ENCODE measurements at regions not wholly inside any gene's neighbourhood (a gene's known extent, or its start where the extent isn't known, plus 50 kb on each side); places are given as distances from the start of the nearest gene placed in this dataset.

DNA sequence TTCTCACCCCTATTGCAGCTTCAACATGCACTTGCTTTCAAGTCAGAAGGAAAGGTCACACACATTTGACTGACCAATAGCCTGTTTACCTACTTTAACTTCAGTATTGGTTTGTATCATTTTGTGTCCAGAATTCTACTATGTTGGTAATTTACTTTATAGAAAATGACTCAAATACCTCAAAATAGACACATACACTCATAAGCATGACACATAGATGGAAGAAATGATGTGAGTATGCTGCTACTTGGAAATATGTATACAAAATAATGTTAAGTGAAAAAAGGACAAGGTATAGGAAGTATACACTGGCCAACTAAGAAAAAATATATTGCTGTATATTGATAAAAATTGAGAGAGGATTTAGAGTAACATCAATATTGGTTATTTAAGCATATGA, 98.8 kb upstream of the CASK start:
- H3K4me3 ChIP-seq, result no peak overlapping the region
- intact Hi-C loops (cut with DNase I), result no loop called here
- no peak for DNase-seq
- no peak for TF ChIP-seq POLR2A (IDR thresholded peaks at IDR 0.05)
- TF ChIP-seq, protein P1, sequence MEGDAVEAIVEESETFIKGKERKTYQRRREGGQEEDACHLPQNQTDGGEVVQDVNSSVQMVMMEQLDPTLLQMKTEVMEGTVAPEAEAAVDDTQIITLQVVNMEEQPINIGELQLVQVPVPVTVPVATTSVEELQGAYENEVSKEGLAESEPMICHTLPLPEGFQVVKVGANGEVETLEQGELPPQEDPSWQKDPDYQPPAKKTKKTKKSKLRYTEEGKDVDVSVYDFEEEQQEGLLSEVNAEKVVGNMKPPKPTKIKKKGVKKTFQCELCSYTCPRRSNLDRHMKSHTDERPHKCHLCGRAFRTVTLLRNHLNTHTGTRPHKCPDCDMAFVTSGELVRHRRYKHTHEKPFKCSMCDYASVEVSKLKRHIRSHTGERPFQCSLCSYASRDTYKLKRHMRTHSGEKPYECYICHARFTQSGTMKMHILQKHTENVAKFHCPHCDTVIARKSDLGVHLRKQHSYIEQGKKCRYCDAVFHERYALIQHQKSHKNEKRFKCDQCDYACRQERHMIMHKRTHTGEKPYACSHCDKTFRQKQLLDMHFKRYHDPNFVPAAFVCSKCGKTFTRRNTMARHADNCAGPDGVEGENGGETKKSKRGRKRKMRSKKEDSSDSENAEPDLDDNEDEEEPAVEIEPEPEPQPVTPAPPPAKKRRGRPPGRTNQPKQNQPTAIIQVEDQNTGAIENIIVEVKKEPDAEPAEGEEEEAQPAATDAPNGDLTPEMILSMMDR (IDR thresholded peaks at IDR 0.05), result no peak
- no peak overlapping the region for H3K27ac ChIP-seq
- H3K36me3 ChIP-seq (replicated peaks in 1 of 2), result no peaks in the 10 kb centered on the region
- H3K9me3 ChIP-seq (replicated peaks in 1 of 3), result no peaks in the 10 kb centered on the region
- no peaks in the 10 kb centered on the region for H3K4me1 ChIP-seq (replicated peaks in 1 of 2)
- H3K27me3 ChIP-seq, result peaks cover 4% of the 10 kb centered on the region

DNA sequence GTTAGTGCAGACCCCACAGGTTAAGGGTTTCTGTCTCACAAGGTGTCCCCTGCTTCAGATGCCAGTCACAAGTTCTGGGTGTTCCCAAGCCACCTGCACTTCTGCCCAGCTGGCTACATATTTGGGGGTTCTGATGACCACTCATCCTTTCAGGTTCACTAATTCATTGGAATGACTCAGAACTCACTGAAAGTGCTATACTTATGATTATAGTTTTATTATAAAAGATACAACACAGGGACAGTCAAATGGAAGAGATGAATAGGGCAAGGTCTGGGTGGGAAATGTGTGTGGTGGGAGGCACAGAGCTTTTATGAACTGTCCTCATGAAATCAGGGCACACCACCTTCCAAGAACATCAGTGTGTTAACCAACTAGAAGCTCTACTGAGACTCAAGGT, 97.7 kb upstream of the CASK start:
- intact Hi-C loops (cut with DNase I), result no loop called here
- no peak for TF ChIP-seq POLR2A (IDR thresholded peaks at IDR 0.05)
- no peak for DNase-seq

DNA sequence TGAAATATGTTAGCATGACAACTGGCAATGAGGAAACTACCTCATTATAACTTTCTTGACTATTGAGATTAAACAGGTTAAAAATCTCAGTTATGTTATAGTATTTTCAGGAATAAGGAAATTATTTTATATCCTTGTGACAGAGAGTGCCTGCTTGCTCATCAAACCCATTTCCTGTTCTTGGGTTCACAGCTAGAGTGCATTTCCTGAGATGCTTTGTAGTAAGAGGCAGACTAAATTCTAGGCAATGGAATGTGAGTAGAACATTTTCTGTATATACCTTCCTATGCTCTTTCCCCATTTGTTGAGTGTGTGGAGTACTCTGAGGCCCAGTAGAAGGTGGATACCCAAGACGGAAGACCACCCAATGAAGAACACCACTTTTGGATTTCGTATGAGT, 96.9 kb upstream of the CASK start:
- TF ChIP-seq POLR2A (IDR thresholded peaks at IDR 0.05), result no peak
- TF ChIP-seq, protein P1 (IDR thresholded peaks at IDR 0.05), result no peak
- Histone ChIP-seq H3K4me1 (replicated peaks in 1 of 2) (no peaks in the 10 kb centered on the region), H3K4me3 (no peak overlapping the region), H3K9me3 (replicated peaks in 1 of 3) (no peaks in the 10 kb centered on the region), H3K36me3 (replicated peaks in 1 of 2) (no peaks in the 10 kb centered on the region), H3K27me3 (peaks cover 7% of the 10 kb centered on the region), H3K27ac (no peak overlapping the region)
- no peak for DNase-seq
- 68 to 94% (median 75%) methylated on average over 2 of the region's 2 CpGs for WGBS, 4 donors
- intact Hi-C loops (cut with DNase I), result no loop called here

More for the DNA sequence above, 97.7 kb upstream of the CASK start:
- H3K4me3 ChIP-seq, result no peak overlapping the region
- H3K27me3 ChIP-seq, result peaks cover 4% of the 10 kb centered on the region
- H3K36me3 ChIP-seq (replicated peaks in 1 of 2), result no peaks in the 10 kb centered on the region
- no peaks in the 10 kb centered on the region for H3K9me3 ChIP-seq (replicated peaks in 1 of 3)
- H3K27ac ChIP-seq, result no peak overlapping the region
- no peaks in the 10 kb centered on the region for H3K4me1 ChIP-seq (replicated peaks in 1 of 2)

DNA sequence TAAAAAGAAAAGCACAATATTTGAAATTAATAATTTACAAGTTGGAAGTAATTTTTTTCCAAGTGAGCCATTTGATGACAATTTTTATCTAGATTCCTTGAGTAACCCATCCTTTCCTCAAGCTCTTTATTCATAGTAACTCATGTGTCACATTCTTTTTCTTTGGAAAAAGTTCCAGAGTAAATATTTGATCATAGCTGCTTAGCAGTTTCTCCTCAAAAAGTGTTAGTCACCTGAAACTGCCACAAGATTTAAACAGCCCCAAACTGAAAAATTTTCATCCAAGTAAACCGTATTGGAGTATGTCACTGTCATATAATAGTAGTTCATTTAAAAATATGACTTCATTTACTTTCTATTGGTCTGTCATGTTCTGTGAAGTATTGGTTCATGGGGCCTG, 94.6 kb upstream of the CASK start:
- intact Hi-C loops (cut with DNase I), result no loop called here

DNA sequence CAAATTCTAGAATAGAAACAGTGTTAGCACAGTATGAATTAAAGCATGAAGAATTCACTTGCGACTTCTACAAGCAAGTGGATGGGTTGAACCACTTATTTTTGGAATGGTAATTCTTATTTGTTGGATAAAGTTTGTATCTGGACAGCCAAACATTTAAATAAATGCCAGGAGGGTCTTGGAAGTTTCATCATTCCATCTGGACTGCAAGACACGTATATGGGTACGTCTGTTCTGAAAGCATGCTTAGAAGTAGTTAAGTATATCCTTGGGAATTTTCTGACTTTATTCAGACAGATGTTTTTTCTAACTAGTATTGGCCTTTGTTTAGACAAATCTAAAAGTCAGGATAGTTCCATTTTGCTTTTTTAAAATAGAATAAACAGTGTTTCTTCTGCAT, 77.5 kb upstream of the CASK start:
- TF ChIP-seq POLR2A (IDR thresholded peaks at IDR 0.05), result no peak
- TF ChIP-seq, protein P1 (IDR thresholded peaks at IDR 0.05), result no peak
- intact Hi-C loops (cut with DNase I), result no loop called here
- H3K36me3 ChIP-seq (replicated peaks in 1 of 2), result no peaks in the 10 kb centered on the region
- 60 to 88% (median 80%) methylated on average over 3 of the region's 3 CpGs for WGBS, 4 donors
- H3K27ac ChIP-seq, result no peak overlapping the region
- no peaks in the 10 kb centered on the region for H3K9me3 ChIP-seq (replicated peaks in 1 of 3)
- H3K4me1 ChIP-seq (replicated peaks in 1 of 2), result no peaks in the 10 kb centered on the region
- peaks cover 19% of the 10 kb centered on the region for H3K27me3 ChIP-seq
- H3K4me3 ChIP-seq, result no peak overlapping the region
- no peak for DNase-seq

More for the DNA sequence above, 94.6 kb upstream of the CASK start:
- Histone ChIP-seq H3K36me3 (replicated peaks in 1 of 2) (no peaks in the 10 kb centered on the region), H3K27me3 (peaks cover 6% of the 10 kb centered on the region), H3K4me3 (no peak overlapping the region), H3K9me3 (replicated peaks in 1 of 3) (no peaks in the 10 kb centered on the region), H3K4me1 (replicated peaks in 1 of 2) (no peaks in the 10 kb centered on the region), H3K27ac (no peak overlapping the region)
- WGBS, 4 donors, result 60 to 72% (median 67%) methylated on average over 1 of the region's 1 CpG
- no peak for TF ChIP-seq POLR2A (IDR thresholded peaks at IDR 0.05)
- TF ChIP-seq, protein P1 (IDR thresholded peaks at IDR 0.05), result no peak
- DNase-seq, result no peak
